HCEC 1CT (cell line): ENCODE measurements at regions not wholly inside any gene's neighbourhood (a gene's known extent, or its start where the extent isn't known, plus 50 kb on each side); places are given as distances from the start of the nearest gene placed in this dataset.
A peak's percentile ranks its signal among the peaks of the same experiment; 100 is the strongest.
"Not testable (repeated sequence)": the region's sequence is repeated elsewhere in the genome, so short reads cannot be mapped to it uniquely, and the experiment has no call there.

ENCODE experiments used
- DNase-seq: peaks from one replicate; pipeline ENCODE4 v3.0.0-alpha.2; 2017

DNA sequence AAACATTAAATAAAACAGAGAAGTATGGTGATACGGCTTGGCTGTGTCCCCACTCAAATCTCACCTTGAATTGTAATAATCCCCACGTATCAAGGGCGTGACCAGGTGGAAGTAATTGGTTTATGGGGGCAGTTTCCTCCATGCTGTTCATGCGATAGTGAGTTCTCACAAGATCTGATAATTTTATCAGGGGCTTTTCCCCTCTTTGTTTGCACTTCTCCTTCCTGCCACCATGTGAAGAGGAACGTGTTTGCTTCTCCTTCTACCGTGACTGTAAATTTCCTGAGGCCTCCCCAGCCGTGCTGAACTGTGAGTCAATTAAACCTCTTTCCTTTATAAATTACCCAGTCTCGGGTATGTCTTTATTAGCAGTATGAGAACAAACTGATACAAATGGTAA lies 331.3 kb upstream of the CNR1 start:
- not testable (repeated sequence) for DNase-seq

DNA sequence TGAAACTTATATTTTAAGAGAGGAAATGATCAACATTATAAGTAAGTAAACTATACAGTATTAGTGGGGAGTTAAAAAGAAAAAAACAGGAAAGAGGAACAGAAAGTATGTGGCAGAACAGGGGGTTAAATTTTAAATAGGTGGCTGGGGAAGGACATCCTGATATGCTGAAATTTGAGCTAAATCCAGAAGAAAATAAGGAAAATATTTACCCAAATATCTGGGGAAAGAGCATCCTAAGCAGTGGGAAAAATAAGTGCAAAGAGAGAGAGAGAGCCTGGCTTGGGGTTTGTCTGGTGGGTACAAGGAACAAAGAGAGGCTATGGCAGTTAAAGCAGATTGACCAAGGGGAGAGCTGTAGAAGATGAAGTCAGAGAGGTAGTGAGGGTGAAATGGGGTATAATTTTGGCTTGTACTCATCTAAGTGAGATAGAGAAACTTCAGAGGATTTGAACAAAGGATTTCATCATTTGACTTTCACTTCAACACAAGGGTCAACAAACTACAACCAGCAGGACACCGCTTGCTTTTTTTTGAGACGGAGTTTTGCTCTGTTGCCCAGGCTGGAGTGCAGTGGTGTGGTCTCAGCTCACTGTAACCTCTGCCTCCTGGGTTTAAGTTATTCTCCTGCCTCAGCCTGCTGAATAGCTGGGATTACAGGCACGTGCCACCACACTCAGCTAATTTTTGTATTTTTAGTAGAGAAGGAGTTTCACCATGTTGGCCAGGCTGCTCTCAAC lies 328.4 kb upstream of the CNR1 start:
- no peak for DNase-seq

DNA sequence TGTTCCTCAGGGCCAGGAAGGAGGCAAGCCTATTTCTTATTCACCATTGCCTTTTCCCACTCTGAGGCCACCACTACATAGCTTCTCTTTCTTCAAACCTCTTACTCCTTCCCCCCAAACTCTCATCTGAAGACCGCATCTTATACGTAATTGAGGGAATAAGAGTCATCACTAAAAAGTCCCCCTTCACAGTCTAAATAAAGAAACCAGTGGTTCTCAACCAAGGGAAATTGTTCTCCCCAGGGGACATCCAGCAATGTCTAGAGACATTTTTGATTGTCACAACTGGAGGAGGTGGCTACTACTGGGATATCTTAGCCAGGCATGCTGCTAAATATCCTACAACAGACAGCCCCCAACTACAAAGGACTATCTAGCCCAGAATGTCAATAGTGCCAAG lies 327.6 kb upstream of the CNR1 start:
- no peak for DNase-seq

DNA sequence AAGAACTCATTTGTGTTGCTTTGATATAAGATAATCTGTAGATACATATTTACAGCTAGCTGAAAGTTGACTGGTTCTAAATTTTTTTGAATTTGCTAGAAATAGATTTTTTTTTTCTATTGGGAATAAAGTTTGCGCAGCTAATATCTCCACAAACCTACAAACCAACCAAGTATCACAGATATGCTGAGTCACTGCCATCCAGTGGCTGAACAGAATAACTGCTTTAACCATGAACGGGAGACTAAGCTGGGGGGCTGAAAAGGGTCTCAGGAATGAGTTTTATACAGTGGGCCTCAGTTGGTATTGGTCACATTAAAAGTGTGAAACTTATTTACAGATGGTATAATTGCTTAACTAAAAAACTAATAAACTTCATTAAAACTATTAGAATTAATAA lies 326.7 kb upstream of the CNR1 start:
- DNase-seq = no peak

DNA sequence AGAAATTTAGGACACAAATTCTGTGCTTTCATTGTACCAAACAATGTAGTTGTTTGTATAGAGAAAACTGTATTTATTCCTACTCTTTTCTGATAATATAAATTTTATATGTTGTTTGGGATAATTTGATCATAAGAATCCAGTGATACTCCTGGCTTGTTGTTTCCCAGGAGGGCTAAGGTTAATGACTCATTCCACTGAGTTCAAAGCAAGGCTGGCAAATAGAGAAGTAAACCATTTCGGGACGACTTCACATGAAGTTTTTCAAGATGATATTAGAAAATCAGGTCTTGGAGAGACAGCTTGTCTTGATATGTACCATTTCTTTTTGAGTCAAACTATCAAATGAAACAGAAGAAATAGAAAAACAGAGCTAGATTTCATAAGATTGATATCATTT lies 326.1 kb upstream of the CNR1 start:
- no peak for DNase-seq

DNA sequence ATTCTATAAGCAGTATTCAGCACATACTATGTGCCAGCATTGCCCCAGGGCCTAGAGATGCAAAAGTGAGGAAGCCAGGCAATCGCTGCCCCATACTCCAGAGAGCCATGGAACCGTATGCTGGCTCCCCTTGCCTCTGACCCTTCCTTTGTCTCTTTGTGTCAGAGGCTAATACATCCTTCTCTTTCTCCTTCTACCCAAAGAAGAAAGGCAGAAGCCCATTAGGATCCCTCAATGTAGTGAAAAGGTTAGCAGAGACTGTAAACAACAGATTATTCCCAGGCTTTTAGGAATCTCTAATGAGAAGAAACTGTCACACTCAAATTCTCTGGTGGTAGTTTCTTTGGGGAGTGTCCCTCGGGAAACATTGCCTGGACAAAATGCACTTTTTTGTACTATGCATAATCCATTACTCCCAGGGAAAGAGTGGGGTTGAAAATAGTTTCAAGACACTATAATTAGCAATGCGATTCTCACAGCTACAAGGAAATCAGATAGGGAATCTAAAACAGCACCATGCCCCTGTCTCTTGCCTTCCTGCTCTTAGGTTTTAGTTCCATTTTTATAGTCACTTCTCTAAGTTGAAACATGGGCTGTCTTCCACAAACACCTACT lies 325.2 kb upstream of the CNR1 start:
- DNase-seq = no peak

DNA sequence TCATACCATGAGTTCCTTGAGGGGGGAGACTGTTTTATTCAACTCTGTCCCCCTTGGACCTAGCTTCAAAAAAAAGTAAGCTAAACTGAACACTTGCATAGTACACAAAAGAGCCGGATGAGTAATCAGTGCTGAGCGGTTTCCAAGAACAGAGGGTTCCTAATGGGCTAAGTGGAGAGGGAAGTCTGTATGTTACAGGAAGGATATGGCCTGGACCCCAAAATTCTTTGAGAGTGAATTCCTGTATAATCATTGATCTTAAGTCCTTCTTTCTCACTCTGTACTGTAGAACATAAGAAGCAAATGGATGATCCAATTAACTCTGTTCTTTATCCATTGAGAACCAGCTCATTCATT lies 324.7 kb upstream of the CNR1 start:
- peak; percentile 46 for DNase-seq

DNA sequence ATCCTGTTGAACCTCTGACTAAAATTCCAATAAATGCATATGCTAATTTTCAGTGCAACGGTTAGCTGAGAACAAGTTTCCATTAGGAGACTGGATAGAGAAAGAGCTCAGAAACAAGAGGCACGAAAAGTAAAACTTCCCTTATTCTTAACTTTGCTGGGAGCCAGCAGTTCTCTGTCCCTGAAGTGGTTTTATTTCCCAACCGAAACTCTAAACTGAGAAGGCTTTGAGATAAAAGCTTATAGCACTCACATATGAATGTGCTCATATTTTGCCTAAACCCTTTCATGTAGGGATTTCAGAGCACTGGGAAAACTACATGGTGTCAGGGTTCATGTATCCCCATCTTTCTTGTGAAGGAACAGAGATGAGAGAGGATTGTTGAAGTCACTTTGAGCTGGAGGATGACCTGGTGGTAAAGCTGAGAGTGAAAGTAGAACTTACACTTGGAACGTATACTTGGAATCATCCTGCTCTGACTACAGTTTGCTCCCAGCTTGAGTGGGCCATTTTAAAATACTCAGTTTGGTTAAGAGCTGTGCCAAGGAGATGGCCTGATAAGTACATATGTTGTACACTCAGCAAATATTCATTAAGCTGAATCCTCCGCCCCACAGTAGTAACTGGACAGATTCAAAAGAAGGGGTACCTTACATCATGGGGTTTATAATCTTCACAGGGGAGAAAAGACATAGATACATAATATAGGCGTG lies 324.2 kb upstream of the CNR1 start:
- DNase-seq = no peak

DNA sequence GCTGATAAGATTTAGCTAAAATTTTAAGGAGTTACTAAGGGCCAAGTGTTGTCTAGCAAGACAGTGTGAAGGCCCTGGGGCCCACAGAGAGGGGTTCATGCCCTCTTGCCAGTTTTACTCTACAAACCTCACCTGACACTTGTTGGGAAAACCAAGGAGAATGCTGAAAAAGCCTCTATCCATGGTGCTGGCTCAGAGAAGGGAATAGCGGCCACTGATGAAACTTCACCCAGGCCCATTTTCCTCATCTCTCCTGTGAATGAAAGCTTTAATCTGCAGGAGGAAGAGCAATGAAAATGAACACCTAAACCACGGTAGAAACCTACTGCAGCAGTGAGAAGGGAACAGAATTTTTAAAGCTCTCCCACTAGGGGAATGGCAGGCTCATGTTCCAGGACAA lies 317.3 kb upstream of the CNR1 start:
- no peak for DNase-seq

DNA sequence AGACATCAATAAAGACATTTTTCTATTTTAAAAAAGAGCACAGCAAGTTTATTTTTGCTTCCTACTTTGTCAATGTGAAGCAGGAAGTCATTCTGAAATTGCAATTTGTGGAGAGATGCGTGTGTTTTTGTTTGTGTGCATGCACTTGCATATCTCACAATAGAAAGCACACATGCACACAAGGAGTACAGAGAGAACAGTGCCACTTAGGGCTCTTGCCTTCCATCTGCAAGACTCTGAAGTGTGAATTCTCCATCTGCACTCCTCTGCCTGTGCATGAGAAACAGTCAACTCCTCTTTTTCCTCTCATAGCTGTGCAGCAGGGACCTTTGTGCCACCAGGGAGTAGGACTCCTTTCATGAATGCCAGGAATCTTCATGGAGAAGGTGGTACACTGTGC lies 316.3 kb upstream of the CNR1 start:
- no peak for DNase-seq

DNA sequence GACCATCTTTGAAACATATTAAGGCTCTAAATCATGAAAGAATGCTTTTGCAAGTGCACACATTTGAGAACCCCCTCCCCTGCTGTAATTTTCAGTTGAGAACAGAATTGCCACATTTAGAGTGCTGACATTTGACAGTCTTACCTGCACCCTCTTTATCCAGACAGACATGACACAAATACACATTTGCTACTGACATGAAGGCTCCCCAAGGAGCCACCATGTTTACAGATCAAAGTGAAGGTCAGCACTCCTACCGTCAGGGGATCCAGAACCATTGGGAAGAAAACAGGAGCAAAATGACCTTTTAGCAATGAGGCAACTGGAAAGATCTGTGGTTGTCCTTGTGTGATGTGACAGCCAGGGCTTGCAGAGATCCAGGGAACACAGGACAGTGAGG lies 315.4 kb upstream of the CNR1 start:
- DNase-seq = no peak

DNA sequence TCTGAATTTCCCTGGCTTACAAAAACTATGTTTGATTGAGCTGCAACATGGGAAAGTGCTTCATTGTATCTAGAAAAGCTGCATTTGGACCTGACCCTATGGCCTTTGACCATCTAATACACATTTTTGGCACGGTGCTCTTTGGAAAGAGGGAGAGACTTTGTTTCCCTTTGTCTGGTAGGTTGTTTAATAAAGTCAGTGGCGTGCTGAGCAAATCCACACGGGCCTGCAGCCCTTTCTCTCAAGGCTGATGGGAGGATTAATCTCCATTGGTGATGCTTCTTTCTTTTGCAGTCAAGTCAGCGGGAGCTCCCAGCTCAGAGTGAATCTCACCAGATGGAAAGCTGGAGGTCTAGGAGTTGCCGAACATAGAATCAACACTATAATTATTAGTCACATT lies 314.7 kb upstream of the CNR1 start:
- DNase-seq = no peak

DNA sequence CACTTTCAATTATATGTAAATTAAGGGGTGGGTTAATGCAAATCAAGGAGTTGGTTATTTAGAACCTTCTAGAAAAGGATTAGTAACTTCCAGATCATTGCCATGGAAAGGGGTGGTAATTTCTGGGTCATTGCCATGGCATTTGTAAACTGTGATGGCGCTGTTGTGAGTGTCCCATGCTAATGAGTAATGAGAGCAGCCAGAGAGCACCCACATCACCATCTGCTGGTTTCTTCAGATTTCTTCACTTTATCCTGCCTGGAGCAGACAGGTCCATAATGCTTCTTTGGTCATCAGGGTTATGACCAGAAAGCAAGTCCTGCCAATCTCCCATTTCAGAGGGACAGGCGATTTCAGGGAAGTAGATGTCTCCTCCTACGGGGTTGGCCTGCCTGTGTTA lies 311.3 kb upstream of the CNR1 start:
- DNase-seq = peak; percentile 15

DNA sequence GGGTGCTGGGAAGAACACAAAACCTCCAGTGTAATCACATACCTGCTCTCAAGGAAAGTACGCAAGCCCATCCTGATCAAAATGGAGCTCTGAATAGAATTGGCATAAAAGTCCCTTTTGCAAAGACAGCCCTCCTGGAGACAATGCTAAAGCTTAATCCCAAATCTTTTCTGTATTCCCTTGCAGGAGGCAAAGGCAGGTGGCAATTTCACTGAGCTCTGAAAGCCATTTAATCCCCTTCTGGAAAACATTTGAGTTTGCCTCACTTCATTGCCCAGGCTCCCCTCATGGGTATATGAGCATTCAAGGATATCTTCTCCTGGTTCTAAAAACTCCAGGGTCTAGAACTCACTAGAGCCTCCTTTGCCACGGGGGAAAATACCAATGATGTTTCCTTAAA lies 310.2 kb upstream of the CNR1 start:
- DNase-seq = no peak

DNA sequence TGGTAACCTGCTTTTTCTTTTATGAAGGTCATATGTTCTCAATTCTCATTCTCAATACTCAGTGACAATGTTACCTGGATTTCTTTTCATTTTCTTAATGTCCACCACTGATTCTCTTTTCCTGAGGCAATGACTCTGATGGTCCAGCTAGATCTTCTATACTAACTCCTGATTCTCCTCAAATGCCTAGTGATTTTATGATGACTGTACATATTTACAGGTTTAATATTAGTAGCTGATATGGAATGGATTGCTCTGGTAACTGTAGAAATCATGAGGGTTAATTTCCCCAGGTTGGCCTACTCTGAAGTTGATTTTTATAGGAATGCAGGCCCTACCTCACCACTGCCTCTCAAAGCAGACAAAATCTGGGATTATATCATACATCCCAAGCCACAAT lies 308.6 kb upstream of the CNR1 start:
- no peak for DNase-seq

DNA sequence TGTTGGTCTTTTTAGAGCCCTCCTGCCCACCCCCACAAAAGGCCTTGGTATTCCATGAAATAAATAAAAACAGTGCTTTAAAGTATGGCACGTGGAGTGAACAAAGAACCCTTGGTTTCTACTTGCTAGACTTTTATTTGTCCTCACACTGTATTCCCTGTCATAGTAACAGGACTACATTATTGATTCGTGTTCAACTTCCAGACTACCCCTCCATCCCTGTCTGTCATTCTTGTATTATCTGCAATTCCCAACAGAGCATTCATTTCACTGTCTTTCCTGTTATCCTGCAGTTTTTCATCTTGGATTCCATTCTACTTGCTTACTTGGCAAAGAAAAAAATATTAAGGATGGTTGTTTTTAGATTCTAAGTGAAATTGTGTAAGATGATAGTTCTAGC lies 307.4 kb upstream of the CNR1 start:
- DNase-seq = no peak

DNA sequence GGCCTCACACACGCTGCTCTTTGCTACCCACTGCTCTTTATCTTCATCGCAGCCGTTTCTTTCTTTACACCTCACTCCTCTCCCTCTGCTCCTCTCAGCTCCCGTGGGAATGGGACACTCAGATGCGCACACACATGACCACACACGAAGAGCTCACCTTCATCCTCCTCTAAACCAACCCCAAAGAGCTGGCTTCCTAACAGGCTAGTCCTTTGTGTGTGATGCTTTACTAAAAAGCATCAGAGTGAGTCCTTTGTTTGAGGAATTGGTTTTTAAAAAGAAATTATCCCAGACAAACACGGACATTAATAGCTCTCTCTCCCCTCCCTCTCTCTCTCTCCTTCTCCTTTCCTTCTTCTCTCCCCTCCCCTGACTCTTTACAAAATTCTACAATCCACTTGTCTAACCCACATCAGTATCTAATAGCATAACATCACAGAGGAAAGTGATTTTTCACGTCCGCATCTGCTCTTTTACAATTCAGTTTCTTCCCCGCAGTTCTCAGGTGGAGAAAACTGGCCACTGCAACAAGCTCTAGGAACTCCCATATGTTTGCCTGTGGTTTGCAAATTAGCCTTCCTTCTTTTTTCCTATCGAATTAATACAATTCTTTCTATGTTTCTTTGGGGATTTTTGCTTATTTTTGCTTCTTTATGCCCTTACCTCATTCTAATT lies 306.8 kb upstream of the CNR1 start:
- no peak for DNase-seq

DNA sequence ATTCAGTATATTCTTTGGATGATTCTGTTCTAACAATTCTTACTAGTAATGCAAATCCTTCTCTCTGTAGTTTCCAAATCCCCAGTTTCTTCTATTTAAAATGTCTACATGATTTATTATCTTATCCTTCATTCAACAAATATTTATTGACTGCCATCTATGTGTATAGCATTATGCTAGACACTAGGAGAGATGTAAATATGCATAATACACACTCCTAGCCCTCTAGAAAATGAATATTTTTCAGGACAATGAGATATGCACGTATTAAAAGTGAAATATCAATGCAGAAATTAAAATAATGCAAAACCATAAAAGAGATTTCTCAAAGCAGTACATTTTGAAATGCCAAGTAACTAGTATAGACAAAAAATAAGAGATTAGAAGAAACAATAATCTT lies 293.5 kb upstream of the CNR1 start:
- no peak for DNase-seq

DNA sequence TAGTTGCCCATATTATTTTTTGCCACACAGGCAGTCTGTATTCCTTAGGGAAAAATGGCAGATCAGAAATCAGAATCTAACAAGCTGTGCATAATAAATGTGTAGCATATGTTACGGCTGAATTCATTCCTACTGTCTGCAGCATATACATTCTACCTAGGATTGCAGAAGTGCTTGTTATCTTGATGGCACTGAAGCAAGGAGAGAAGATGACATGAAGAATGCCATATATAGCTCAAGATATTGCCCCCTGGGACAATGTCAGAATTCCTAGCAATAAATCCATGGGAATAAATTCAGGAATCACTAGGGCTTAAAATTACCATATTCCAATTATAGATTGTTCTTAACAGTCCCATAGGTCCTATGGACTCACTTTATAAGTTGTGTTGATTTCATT lies 293.0 kb upstream of the CNR1 start:
- DNase-seq = no peak

DNA sequence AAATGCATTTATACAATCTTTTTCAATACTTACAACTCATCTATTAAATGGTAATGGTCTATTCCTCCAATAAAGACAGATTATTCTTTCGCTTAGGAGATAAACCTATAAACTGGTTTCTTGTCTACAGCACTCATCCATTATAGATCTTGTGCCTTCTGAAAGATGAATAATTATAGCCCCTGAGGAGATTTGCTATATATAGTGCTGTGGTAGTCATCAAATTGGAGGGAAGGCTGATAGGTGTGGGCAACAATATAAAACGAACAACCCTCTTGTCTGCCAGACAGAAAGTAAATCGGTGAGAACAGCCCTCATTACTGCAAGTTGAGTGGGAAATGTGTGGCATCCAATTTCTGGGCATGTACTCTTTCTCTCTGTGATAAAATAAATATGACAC lies 292.5 kb upstream of the CNR1 start:
- no peak for DNase-seq

DNA sequence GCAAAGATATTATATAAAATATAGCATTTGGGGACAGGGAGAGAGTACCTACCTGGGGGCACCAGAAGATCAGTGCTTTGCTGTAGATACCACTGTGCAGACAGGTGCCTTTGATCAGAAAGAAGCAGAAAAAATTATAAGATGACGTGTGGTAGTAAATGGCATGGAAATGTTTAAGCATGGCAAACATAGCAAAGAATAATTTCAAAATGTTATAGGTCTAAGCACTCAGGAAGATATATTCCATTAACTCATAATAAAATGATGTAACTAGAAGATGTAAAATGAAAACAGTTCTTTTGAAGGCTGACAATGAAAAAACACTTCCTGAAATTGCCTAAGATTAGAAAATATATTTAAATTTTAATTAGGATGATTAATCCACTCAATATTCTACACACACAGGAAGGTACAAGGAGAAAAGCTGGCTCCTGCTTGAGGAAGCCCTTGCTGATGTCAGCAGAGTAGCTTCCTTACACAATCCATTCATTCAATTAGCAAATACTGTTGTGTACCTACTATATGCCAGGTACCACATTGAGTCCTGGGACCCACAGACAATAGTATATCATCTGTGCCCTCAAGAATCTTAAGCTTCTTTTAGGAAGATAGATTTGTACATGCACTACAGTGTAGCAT lies 290.2 kb upstream of the CNR1 start:
- no peak for DNase-seq

DNA sequence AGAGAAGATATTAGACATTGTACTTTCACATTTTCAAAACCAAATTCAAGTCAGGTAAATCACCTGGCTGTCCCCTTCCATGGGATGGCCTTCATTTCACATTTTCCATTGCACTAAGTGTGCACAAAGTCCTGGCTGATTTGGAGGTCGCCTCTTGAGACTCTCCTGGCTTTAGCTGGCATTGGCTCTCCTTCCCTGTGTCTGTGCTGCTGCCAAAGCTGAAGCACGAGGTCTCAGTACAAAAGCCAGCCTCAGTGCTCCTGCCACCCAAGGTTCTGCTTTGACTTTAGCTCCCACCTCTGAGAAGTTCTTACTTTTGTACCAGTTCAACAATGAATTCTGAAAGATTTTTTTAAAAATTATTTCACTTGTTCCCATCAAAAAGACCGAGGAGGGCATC lies 289.2 kb upstream of the CNR1 start:
- no peak for DNase-seq

DNA sequence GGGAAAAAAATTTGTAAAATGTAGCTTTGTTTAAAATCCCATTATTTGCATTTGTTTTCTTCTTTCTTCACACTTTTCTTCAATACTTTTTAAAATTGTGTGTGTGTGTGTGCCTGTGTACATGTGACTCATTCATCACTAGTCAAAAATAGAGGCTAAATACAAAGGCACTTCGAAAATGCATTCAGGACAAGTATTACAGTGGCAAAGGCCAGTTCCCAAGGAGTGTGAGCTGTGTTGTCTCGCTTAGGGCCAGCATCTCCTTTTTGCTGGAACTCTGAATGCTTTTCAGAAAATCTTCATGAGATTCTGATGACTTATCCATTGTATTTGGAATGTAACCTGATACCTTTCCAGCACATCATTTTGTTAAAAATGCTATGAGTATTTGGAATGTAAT lies 288.5 kb upstream of the CNR1 start:
- no peak for DNase-seq

DNA sequence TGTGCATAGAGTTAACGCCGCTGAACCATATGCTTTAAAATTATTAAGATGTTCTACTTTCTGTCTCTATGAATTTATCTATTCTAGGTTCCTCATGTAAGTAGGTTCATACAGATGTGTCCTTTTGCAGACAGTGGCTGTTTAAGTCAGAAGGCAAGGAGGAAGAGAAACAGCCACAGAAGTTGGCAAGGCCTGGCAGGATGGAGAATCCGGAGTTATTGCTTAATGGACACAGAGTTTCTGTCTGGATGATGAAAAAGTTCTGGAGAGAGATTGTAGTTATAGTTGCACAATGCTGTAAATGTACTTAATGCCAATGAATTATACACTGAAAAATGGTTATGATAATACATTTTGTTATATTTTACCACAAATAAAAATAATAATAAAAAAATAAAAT lies 283.6 kb upstream of the CNR1 start:
- no peak for DNase-seq
